GM12878 (cell line): ENCODE measurements at regions not wholly inside any gene's neighbourhood (a gene's known extent, or its start where the extent isn't known, plus 50 kb on each side); places are given as distances from the start of the nearest gene placed in this dataset.

Experiments used
- ATAC-seq: fragments of 200-7000 bp; cut with Tn5 transposase; 3 replicates; pipeline ENCODE4 v1.9.1; 2020; ENCODE audit warnings: mild to moderate bottlenecking, moderate library complexity
- BruUV-seq: library from RNA; stranded (reverse); fragments of 400-500 nt; replicated peaks from 2 replicates; lab custom pipeline; 2021; lab: Mats Ljungman, UMichigan
- CTCF ChIA-PET: fragments of 300-600 bp; sonication (Branson Sonifier 250); formaldehyde crosslinking; extraction: SDS; loops from one replicate; lab custom pipeline; 2021; ENCODE audit warnings: inconsistent platforms; lab: Yijun Ruan, JAX
- POLR2A ChIA-PET: fragments of 350-600 bp; formaldehyde crosslinking; extraction: SDS; loops from one replicate; lab custom pipeline; 2021; ENCODE audit warnings: inconsistent platforms; lab: Charles Lee
- RAD21 ChIA-PET: fragments of 300-600 bp; sonication (Branson Sonifier 250); formaldehyde crosslinking; loops from one replicate; lab custom pipeline; 2023; ENCODE audit warnings: antibody characterized with exemption; ENCODE audit not compliant: unreplicated experiment; lab: Charles Lee
- SMC1A ChIA-PET: fragments of 300-600 bp; sonication (Branson Sonifier 250); formaldehyde crosslinking; loops from one replicate; lab custom pipeline; 2023; ENCODE audit not compliant: unreplicated experiment, uncharacterized antibody; lab: Charles Lee
- DNase-seq: peaks from one replicate; pipeline ENCODE4 v3.0.0-alpha.2; 2011; ENCODE audit warnings: low read depth, low spot score
- FAIRE-seq: peaks from 3 replicates; lab custom pipeline; 2011; peaks lifted over from hg19 to GRCh38; lab: Jason Lieb, UNC
- H2AFZ ChIP-seq: 2 replicates; pipeline ENCODE4 v1.6.0; 2011; ENCODE audit warnings: low read depth, low read length, control low read depth; ENCODE audit not compliant: control insufficient read depth
- H3K27ac ChIP-seq: 2 replicates; pipeline ENCODE4 v1.5.1; 2011; ENCODE audit warnings: control low read depth; ENCODE audit not compliant: control insufficient read depth, insufficient read depth
- H3K27me3 ChIP-seq, 2 experiments: replicated peaks in 1 of 2; 2 replicates each; pipeline versions ENCODE4 v1.6.0 to v1.6.1; 2011; ENCODE audit warnings: low read length in 1 of 2; ENCODE audit not compliant: control insufficient read depth in 2 of 2, insufficient read depth in 2 of 2
- H3K36me3 ChIP-seq, 2 experiments: 2 replicates each; pipeline ENCODE4 v1.5.1; 2011; ENCODE audit warnings: low read length in 1 of 2; ENCODE audit not compliant: control insufficient read depth in 2 of 2, insufficient read depth in 2 of 2
- H3K4me1 ChIP-seq: 2 replicates; pipeline ENCODE4 v1.6.1; 2011; ENCODE audit warnings: mild to moderate bottlenecking, low read length, moderate library complexity, mixed read lengths; ENCODE audit not compliant: control insufficient read depth, insufficient read depth
- H3K4me2 ChIP-seq: 2 replicates; pipeline ENCODE4 v1.6.0; 2011; ENCODE audit warnings: control low read depth; ENCODE audit not compliant: control insufficient read depth, insufficient read depth
- H3K4me3 ChIP-seq: fragments of 200-600 bp; sonication (generic); 2 replicates; pipeline ENCODE4 v1.5.1; 2016
- H3K79me2 ChIP-seq: 2 replicates; pipeline ENCODE4 v1.6.0; 2011; ENCODE audit warnings: low read length; ENCODE audit not compliant: control insufficient read depth, insufficient read depth
- H3K9ac ChIP-seq: 2 replicates; pipeline ENCODE4 v1.8.0; 2011; ENCODE audit warnings: low read length, control low read depth, mixed read lengths; ENCODE audit not compliant: control insufficient read depth, insufficient read depth
- H3K9me3 ChIP-seq: replicated peaks from 3 replicates; pipeline ENCODE4 v1.5.1; 2011; ENCODE audit warnings: mild to moderate bottlenecking, low read length; ENCODE audit not compliant: control insufficient read depth, insufficient read depth
- H4K20me1 ChIP-seq: 2 replicates; pipeline ENCODE4 v1.6.0; 2011; ENCODE audit not compliant: control insufficient read depth, insufficient read depth
- BRCA1 ChIP-seq: IDR thresholded peaks from 2 replicates; pipeline ENCODE4 v1.6.1; 2011; ENCODE audit warnings: low read depth, low read length, improper control_type of control experiment
- CBFB ChIP-seq: IDR thresholded peaks from 2 replicates; pipeline ENCODE4 v1.6.1; 2016; ENCODE audit warnings: antibody characterized with exemption, low read depth
- CBX3 ChIP-seq: fragments of 200-600 bp; sonication (generic); IDR thresholded peaks from 2 replicates; pipeline ENCODE4 v1.6.1; 2016; ENCODE audit warnings: low read depth, borderline replicate concordance
- CBX5 ChIP-seq: sonication (generic); IDR thresholded peaks from 2 replicates; pipeline ENCODE4 v1.6.1; 2016; ENCODE audit warnings: low read depth, moderate library complexity, mild to moderate bottlenecking, inconsistent platforms
- CHD2 ChIP-seq: IDR thresholded peaks from 2 replicates; pipeline ENCODE4 v1.6.1; 2011; ENCODE audit warnings: low read depth, low read length, improper control_type of control experiment, borderline replicate concordance
- EED ChIP-seq: sonication (generic); IDR thresholded peaks from 2 replicates; pipeline ENCODE4 v1.6.1; 2016; ENCODE audit warnings: antibody characterized with exemption, low read depth
- EGR1 ChIP-seq, 2 experiments: IDR thresholded peaks; 1 replicate in 1 of 2; 2 replicates in 1 of 2; pipeline ENCODE4 v1.6.1; 2011 to 2012; ENCODE audit warnings: low read depth in 2 of 2, low read length in 2 of 2, borderline replicate concordance in 1 of 2, mild to moderate bottlenecking in 1 of 2, moderate library complexity in 1 of 2
- HCFC1 ChIP-seq: fragments of 150-350 bp; IDR thresholded peaks from 2 replicates; pipeline ENCODE4 v1.6.1; 2014; ENCODE audit warnings: low read length
- MAX ChIP-seq: IDR thresholded peaks from 2 replicates; pipeline ENCODE4 v1.6.1; 2012; ENCODE audit warnings: low read depth, low read length, improper control_type of control experiment
- MLLT1 ChIP-seq: fragments of 450-650 bp; IDR thresholded peaks from 2 replicates; pipeline ENCODE4 v1.6.1; 2016; ENCODE audit warnings: mild to moderate bottlenecking
- MXI1 ChIP-seq: fragments of 150-350 bp; IDR thresholded peaks from 2 replicates; pipeline ENCODE4 v1.6.1; 2011; ENCODE audit warnings: low read depth, mild to moderate bottlenecking, inconsistent platforms, low read length, improper control_type of control experiment
- RAD51 ChIP-seq: fragments of 450-650 bp; IDR thresholded peaks from 2 replicates; pipeline ENCODE4 v1.6.1; 2016; ENCODE audit warnings: moderate library complexity, mild to moderate bottlenecking, inconsistent platforms
- SMAD5 ChIP-seq: IDR thresholded peaks from 2 replicates; pipeline ENCODE4 v1.6.1; 2016; ENCODE audit warnings: antibody characterized with exemption, low read depth
- STAT1 ChIP-seq: fragments of 450-650 bp; conservative IDR thresholded peaks from 2 replicates; pipeline ENCODE4 v1.6.1; 2014; ENCODE audit warnings: antibody characterized with exemption, mild to moderate bottlenecking
- TAF1 ChIP-seq: IDR thresholded peaks from 2 replicates; pipeline ENCODE4 v1.6.1; 2011; ENCODE audit warnings: mild to moderate bottlenecking, low read depth, low read length, borderline replicate concordance
- ZNF24 ChIP-seq: fragments of 450-650 bp; IDR thresholded peaks from 2 replicates; pipeline ENCODE4 v1.6.1; 2017; ENCODE audit warnings: antibody characterized with exemption, mild to moderate bottlenecking
- WGBS: methylation state at CpG from one replicate; pipeline ENCODE4 v1.1.6; 2016; ENCODE audit warnings: low lambda C conversion rate; ENCODE audit not compliant: insufficient replicate concordance, insufficient coverage; ENCODE audit errors: missing lambda C conversion rate; 5-methylcytosine and 5-hydroxymethylcytosine counted together
- in situ Hi-C: fragments of 300-500 bp; cut with MboI; formaldehyde crosslinking; loops from 9 replicates; pipeline ENCODE4 v1.14.3; 2018; ENCODE audit warnings: mixed read lengths
- intact Hi-C: fragments of 100-400 bp; cut with micrococcal nuclease; formaldehyde crosslinking; loops from one replicate; pipeline ENCODE4 v1.14.2; 2022; ENCODE audit not compliant: unreplicated experiment
- TF ChIP-seq, protein P1 (sequence below): fragments of 450-650 bp; formaldehyde crosslinking; IDR thresholded peaks from 2 replicates; pipeline ENCODE4 v1.4.0; 2022; ENCODE audit warnings: mild to moderate bottlenecking, moderate library complexity

- no peak for DNase-seq
- H3K9me3 ChIP-seq = no peaks in the 10 kb centered on the region
- H4K20me1 ChIP-seq = no peaks in the 10 kb centered on the region
- no peak for TF ChIP-seq CBFB
- TF ChIP-seq BRCA1 = no peak
- no peak for TF ChIP-seq CBX3
- no peak for TF ChIP-seq MAX
- TF ChIP-seq HCFC1 = no peak
- no peak for TF ChIP-seq EGR1 (IDR thresholded peaks at IDR 0.05; ENCODE audit: borderline replicate concordance in 1 of 2, low read depth in 2 of 2, low read length in 2 of 2)
- TF ChIP-seq MXI1 = no peak
- no peak for TF ChIP-seq ZNF24
- no peak for TF ChIP-seq STAT1
- no peak for TF ChIP-seq EED
- no peak for TF ChIP-seq CHD2
- TF ChIP-seq TAF1 = no peak
- TF ChIP-seq SMAD5 = no peak
- TF ChIP-seq CBX5 = no peak
- TF ChIP-seq, protein P1, sequence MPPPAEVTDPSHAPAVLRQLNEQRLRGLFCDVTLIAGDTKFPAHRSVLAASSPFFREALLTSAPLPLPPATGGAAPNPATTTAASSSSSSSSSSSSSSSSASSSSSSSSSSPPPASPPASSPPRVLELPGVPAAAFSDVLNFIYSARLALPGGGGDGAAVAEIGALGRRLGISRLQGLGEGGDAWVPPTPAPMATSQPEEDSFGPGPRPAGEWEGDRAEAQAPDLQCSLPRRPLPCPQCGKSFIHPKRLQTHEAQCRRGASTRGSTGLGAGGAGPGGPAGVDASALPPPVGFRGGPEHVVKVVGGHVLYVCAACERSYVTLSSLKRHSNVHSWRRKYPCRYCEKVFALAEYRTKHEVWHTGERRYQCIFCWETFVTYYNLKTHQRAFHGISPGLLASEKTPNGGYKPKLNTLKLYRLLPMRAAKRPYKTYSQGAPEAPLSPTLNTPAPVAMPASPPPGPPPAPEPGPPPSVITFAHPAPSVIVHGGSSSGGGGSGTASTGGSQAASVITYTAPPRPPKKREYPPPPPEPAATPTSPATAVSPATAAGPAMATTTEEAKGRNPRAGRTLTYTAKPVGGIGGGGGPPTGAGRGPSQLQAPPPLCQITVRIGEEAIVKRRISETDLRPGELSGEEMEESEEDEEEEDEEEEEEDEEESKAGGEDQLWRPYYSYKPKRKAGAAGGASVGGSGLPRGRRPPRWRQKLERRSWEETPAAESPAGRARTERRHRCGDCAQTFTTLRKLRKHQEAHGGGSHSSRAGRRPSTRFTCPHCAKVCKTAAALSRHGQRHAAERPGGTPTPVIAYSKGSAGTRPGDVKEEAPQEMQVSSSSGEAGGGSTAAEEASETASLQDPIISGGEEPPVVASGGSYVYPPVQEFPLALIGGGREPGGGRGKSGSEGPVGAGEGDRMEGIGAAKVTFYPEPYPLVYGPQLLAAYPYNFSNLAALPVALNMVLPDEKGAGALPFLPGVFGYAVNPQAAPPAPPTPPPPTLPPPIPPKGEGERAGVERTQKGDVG = no peak
- no peak for TF ChIP-seq RAD51
- TF ChIP-seq MLLT1 = no peak
- WGBS = 78% methylated on average over 4 of the region's 4 CpGs
- H3K79me2 ChIP-seq = no peaks in the 10 kb centered on the region
- H2AFZ ChIP-seq = no peak overlapping the region
- intact Hi-C loops (no loop called here), in situ Hi-C loops (no loop called here)
- no peak overlapping the region for H3K9ac ChIP-seq
- no TSS peak for BruUV-seq
- H3K36me3 ChIP-seq = no peaks in the 10 kb centered on the region
- H3K4me3 ChIP-seq = no peak overlapping the region
- no peak for FAIRE-seq
- no peak overlapping the region for H3K27ac ChIP-seq
- no peaks in the 10 kb centered on the region for H3K27me3 ChIP-seq
- H3K4me2 ChIP-seq = no peak overlapping the region
- H3K4me1 ChIP-seq = no peaks in the 10 kb centered on the region
- ChIA-PET RAD21 (no interaction called here), SMC1A (no interaction called here), CTCF (no interaction called here), POLR2A (interaction anchor here (0.6 kb wide), 1 partner anchor 39 kb away, joined by 3 read pairs; no protein-coding TSS in a partner anchor)
- no peak for ATAC-seq
These were observed 51.0 kb upstream of the PRB2 start for GRCh38 chr12:11446372-11446771.
